Nephron (organoid): ENCODE measurements at regions not wholly inside any gene's neighbourhood (a gene's known extent, or its start where the extent isn't known, plus 50 kb on each side); places are given as distances from the start of the nearest gene placed in this dataset.

Source experiments
- H3K27ac Mint-ChIP-seq, 3 experiments: 2 replicates each; pipeline ENCODE4 v1.8.0; 2020; ENCODE audit warnings: mixed read lengths in 3 of 3, mild to moderate bottlenecking in 2 of 3, moderate library complexity in 1 of 3
- H3K27me3 Mint-ChIP-seq: 2 replicates; pipeline ENCODE4 v1.8.0; 2021; ENCODE audit warnings: low read depth, mild to moderate bottlenecking, moderate library complexity, mixed read lengths
- H3K36me3 Mint-ChIP-seq: 2 replicates; pipeline ENCODE4 v1.8.0; 2020; ENCODE audit warnings: low read depth, mixed read lengths
- H3K4me1 Mint-ChIP-seq: 2 replicates; pipeline ENCODE4 v1.8.0; 2020; ENCODE audit warnings: mixed read lengths
- H3K4me3 Mint-ChIP-seq, 3 experiments: 2 replicates each; pipeline ENCODE4 v1.8.0; 2020; ENCODE audit warnings: mild to moderate bottlenecking in 3 of 3, mixed read lengths in 3 of 3, moderate library complexity in 2 of 3
- H3K9me3 Mint-ChIP-seq: 2 replicates; pipeline ENCODE4 v1.8.0; 2020; ENCODE audit warnings: mixed read lengths
- CTCF ChIP-seq, 3 experiments: fragments of 200-600 bp; sonication (generic); IDR thresholded peaks; one replicate each; pipeline ENCODE4 v1.5.0; 2021; ENCODE audit warnings: antibody characterized with exemption in 3 of 3; ENCODE audit not compliant: unreplicated experiment in 3 of 3

- TF ChIP-seq CTCF (IDR thresholded peaks at IDR 0.05; ENCODE audit: unreplicated experiment in 3 of 3), result no peak
- no peaks in the 10 kb centered on the region for H3K27me3 Mint-ChIP-seq
- H3K9me3 Mint-ChIP-seq, result no peaks in the 10 kb centered on the region
- no peaks in the 10 kb centered on the region for H3K36me3 Mint-ChIP-seq
- H3K4me3 Mint-ChIP-seq, result no peak overlapping the region
- peaks cover 32% of the 10 kb centered on the region for H3K4me1 Mint-ChIP-seq
- H3K27ac Mint-ChIP-seq, result peak overlapping the region in 2 of 3 experiments; percentile 47 to 52
Observed at GRCh38 chr14:46322076-46322475, 329.5 kb downstream of the RPL10L start.

GRCh38 chr14:46306267-46306666 lies 345.3 kb downstream of the RPL10L start:
- no peaks in the 10 kb centered on the region for H3K27me3 Mint-ChIP-seq
- TF ChIP-seq CTCF (IDR thresholded peaks at IDR 0.05; ENCODE audit: unreplicated experiment in 3 of 3), result no peak
- no peak overlapping the region for H3K4me3 Mint-ChIP-seq
- no peaks in the 10 kb centered on the region for H3K9me3 Mint-ChIP-seq
- no peak overlapping the region for H3K27ac Mint-ChIP-seq
- H3K36me3 Mint-ChIP-seq, result no peaks in the 10 kb centered on the region
- no peaks in the 10 kb centered on the region for H3K4me1 Mint-ChIP-seq

GRCh38 chr14:46300765-46301164 lies 350.8 kb downstream of the RPL10L start:
- no peak for TF ChIP-seq CTCF (IDR thresholded peaks at IDR 0.05; ENCODE audit: unreplicated experiment in 3 of 3)
- Mint-ChIP-seq H3K27me3 (no peaks in the 10 kb centered on the region), H3K4me1 (no peaks in the 10 kb centered on the region), H3K36me3 (no peaks in the 10 kb centered on the region), H3K9me3 (peaks cover 21% of the 10 kb centered on the region), H3K4me3 (no peak overlapping the region), H3K27ac (no peak overlapping the region)

GRCh38 chr14:46290706-46291105 lies 360.9 kb downstream of the RPL10L start:
- peaks cover 24% of the 10 kb centered on the region for H3K9me3 Mint-ChIP-seq
- H3K27me3 Mint-ChIP-seq, result no peaks in the 10 kb centered on the region
- H3K4me1 Mint-ChIP-seq, result no peaks in the 10 kb centered on the region
- no peak overlapping the region for H3K27ac Mint-ChIP-seq
- no peak for TF ChIP-seq CTCF (IDR thresholded peaks at IDR 0.05; ENCODE audit: unreplicated experiment in 3 of 3)
- H3K36me3 Mint-ChIP-seq, result peaks cover 9% of the 10 kb centered on the region
- no peak overlapping the region for H3K4me3 Mint-ChIP-seq

GRCh38 chr14:46279776-46280175 lies 371.8 kb downstream of the RPL10L start:
- H3K36me3 Mint-ChIP-seq, result no peaks in the 10 kb centered on the region
- no peaks in the 10 kb centered on the region for H3K27me3 Mint-ChIP-seq
- no peak overlapping the region for H3K27ac Mint-ChIP-seq
- no peak overlapping the region for H3K4me3 Mint-ChIP-seq
- no peak for TF ChIP-seq CTCF (IDR thresholded peaks at IDR 0.05; ENCODE audit: unreplicated experiment in 3 of 3)
- H3K9me3 Mint-ChIP-seq, result peaks cover 5% of the 10 kb centered on the region
- H3K4me1 Mint-ChIP-seq, result peaks cover 6% of the 10 kb centered on the region

GRCh38 chr14:46279327-46279726 lies 372.3 kb downstream of the RPL10L start:
- Mint-ChIP-seq H3K27ac (no peak overlapping the region), H3K9me3 (peaks cover 3% of the 10 kb centered on the region)
- TF ChIP-seq CTCF (IDR thresholded peaks at IDR 0.05; ENCODE audit: unreplicated experiment in 3 of 3), result no peak

More at GRCh38 chr14:46279327-46279726, 372.3 kb downstream of the RPL10L start:
- H3K4me3 Mint-ChIP-seq, result no peak overlapping the region
- H3K27me3 Mint-ChIP-seq, result no peaks in the 10 kb centered on the region
- peaks cover 6% of the 10 kb centered on the region for H3K4me1 Mint-ChIP-seq
- H3K36me3 Mint-ChIP-seq, result no peaks in the 10 kb centered on the region
